ENCODE measurements at regions not wholly inside any gene's neighbourhood (a gene's known extent, or its start where the extent isn't known, plus 50 kb on each side); places are given as distances from the start of the nearest gene placed in this dataset.

DNA sequence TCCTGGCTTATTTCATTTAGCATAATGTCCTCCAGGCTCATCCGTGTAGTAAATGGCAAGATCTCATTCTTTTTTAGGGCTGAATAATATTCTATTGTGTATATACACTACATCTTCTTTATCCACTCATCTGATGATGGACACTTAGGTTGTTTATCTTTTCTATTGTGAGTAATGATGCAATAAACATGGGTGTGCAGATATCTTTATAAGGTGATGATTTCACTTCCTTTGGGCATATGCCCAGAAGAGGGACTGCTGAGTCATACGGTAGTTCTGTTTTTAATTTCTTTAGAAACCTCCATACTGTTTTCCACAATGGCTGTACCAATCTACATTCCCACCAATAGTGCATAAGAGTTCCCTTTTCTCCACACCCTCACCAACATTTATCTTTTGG, 317.6 kb upstream of the CNKSR2 start:
- DNase-seq = no peak

DNA sequence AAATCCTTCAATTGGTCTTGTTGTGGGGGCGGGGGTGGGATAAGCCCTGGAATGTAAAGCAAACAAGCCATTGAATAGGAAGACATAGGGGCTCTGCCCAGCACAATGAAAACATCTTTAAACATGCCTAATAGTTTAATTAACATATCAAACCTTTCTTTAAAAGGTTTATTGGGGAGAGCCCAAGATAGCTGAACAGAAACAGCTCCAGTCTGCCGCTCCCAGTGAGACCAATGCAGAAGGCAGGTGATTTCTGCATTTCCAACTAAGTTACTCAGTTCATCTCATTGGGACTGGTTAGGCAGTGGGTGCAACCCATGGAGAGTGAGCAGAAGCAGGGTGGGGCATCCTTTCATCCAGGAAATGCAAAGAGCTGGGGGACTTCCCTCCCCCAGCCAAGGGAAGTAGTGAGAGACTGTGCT, 327.2 kb upstream of the CNKSR2 start:
- DNase-seq = no peak

DNA sequence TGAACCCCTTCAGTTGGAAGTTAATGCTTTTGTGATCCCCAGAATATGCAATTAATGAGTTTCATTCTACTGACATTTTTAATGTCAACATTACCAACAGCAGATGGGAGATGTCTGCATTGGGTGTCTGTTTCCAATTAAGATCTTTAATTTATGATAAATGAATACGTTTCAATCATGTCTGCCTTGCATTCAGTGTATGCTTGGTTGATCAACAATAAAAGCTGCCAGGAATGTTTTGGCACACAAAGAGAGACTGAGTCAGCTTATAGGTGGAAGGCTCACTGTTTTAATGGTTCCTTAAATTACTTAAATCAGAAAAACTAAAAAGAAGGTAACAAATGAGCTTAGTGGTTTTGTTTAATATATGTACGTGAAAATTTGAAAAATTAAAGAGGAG, 359.9 kb upstream of the CNKSR2 start:
- no peak for DNase-seq

- DNase-seq = no peak
These were observed 369.4 kb upstream of the CNKSR2 start for GRCh38 chrX:21004835-21005234.

DNA sequence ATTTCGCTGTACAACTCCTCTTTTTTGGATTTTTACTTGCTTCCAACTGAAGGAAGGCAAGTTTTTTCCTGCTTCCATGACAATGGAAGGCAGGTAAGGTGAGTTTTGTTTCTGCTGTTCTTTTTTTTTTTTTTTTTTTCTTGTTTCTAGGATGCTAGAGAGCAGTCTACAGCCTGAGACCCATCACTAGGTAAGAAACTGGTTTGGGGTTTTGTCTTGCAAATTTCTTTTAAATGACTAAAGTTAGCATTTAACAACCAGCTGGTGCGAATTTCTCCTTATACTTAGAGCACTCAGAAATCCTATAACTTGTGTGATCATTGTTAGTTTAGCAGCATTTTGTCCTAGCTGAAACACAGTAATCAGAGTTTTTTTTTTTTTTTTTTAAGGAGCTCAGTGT, 378.4 kb upstream of the CNKSR2 start:
- DNase-seq = no peak

DNA sequence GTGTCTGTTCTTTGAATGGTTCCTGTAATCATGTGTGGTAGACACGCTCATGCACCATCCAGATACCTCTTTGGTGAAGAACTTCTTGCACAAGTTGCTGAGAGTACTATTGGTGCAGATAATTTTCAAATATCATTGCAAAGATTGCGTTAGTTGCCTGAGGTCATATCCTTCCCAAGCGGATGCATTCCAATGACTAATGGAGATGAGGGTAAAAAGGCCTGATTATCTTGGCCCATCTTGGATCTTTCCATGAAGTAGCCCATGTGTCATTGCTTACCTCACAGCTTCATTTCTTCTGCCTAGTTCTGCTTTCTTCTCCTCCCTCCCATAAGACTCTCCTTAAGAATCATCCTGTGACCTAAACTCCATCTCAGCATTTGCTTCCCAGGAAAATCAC, 384.9 kb upstream of the CNKSR2 start:
- no peak for DNase-seq

DNA sequence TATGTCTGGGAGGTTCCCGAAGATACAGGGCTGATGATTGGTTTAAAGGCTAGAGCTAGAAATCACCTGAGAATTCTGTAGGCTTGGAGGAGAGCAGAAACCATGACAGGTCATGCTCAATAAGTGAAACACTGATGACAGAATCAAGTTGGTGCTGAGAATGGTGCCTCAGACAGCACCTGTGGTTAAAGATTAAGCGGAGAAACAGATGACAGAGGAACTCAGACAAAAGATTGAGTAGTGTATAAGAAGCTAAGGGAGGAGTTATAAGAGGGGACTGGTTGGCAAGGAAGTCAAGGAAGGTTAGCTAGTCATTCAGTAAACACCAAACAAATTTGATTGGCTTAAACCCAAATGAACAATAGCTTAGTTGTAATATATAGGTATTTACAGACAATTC, 385.4 kb upstream of the CNKSR2 start:
- DNase-seq = no peak

- no peak for DNase-seq
These were observed 386.1 kb upstream of the CNKSR2 start for GRCh38 chrX:20988118-20988517.

- DNase-seq = no peak
These were observed 393.8 kb upstream of the CNKSR2 start for GRCh38 chrX:20980426-20980825.

DNA sequence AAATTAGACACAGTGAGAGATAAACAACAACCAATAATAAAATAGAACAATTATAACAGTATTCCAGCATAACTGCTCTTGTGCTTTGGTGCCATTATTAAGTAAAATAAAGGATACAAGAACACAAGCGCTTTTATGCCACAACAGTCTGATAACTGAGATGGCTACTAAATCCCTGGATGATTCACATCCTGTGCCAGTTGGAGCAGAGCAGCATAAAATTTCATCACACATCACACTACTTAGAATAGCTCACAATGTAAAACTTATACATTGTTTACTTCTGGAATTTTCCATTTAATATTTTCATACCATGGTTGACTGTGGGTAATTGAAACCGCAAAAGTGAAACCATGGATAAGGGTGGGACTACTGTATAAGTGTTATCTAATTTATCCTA, 399.9 kb upstream of the CNKSR2 start:
- no peak for DNase-seq

- DNase-seq = no peak
These were observed 401.2 kb upstream of the CNKSR2 start for GRCh38 chrX:20973038-20973437.

- no peak for DNase-seq
These were observed 403.0 kb upstream of the CNKSR2 start for GRCh38 chrX:20971250-20971649.

- no peak for DNase-seq
These were observed 404.7 kb upstream of the CNKSR2 start for GRCh38 chrX:20969565-20969964.

DNA sequence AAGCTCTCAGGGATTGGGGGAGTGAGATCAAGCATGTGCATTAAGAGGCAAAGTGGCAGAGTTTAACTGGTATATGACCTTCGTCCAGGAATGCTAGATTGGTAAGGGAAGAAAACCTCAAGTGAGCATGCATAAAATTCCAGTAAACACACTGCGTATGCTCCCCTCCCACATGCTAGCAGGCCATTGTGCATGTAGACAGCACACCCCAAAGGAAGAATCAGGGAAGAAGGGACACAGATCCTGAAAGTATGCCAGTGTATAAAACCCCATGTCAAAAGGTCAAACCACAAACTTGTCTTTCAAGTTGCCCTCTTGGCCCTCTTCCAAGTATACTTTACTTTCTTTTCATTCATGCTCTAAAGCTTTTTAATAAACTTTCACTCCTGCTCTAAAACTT, 405.2 kb upstream of the CNKSR2 start:
- no peak for DNase-seq

GRCh38 chrX:20967725-20968124, 406.5 kb upstream of the CNKSR2 start:
- DNase-seq = no peak

DNA sequence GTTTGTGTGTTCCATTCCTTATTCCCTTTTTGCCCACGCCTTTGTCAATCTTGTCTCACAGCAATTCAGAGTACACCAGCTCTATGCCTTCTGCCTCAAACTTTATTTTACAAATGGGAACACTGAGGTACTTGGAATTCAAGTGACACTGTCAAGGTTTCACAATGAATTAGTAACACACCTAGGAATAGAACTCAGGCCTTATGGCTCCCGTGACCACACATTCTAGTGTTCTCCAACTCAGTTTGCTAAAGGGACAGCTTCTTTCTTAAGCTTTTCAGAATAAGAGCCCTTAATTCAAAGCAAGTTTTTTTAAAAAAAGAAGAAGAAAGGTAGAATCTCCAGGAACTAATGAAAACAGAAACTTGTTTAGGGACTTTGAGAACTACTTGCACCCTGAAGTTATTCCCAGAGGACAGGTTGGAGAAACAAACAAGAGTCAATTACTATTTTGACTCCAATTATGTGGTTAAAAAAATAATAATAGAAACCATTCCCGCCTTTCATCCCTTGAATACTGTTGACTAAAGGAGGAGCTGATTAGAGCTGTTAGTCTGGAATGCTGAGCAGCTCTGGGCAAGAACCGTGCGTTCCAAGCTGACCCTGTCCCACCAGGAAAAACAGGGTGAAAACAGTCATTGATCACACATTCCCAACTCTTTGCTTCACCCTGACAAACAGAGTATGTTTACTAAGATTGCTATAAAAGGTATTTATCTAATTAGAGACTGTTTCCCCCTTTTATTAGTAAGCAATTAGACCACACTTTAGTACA, 408.8 kb upstream of the CNKSR2 start:
- DNase-seq = no peak

DNA sequence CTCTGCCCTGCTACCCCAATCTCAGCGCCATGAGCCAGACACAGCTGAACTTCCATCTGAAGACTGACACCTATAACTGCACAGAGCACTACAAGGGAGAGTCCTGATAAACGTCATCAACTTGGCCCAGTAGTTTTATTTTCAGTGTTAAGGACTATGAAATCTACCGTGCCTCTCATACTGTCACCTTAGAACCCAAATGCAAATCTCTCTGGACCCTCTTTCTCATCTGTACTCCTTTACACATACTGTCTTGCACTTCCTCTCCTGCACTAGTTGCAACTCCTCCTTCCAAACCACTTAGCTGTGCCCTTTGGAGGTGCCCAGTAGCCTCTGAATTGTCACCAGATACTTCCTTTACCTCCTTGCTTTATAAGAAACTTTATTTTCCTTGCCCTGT, 420.2 kb upstream of the CNKSR2 start:
- no peak for DNase-seq

DNA sequence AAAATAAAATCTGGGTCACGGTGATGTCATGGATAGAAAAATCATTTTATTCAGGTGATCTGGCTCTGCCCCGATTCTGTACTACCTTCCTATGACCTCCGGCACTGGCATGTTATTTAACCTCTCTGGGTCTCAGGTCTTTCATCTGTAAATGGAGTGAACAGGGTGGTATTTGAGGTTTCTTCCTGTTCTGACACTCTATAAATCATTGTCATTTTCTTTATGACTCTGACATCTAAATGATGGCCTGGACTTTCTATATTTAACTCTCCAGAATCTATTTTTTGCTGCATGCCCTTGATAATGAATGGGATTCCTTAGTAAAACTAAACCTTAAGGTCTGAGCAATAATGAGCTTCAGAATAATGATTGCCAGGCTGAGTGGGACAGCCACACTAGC, 422.0 kb upstream of the CNKSR2 start:
- DNase-seq = no peak

- DNase-seq = no peak
These were observed 423.0 kb upstream of the CNKSR2 start for GRCh38 chrX:20951016-20951810.

- DNase-seq = no peak
These were observed 426.8 kb upstream of the CNKSR2 start for GRCh38 chrX:20947411-20947912.

DNA sequence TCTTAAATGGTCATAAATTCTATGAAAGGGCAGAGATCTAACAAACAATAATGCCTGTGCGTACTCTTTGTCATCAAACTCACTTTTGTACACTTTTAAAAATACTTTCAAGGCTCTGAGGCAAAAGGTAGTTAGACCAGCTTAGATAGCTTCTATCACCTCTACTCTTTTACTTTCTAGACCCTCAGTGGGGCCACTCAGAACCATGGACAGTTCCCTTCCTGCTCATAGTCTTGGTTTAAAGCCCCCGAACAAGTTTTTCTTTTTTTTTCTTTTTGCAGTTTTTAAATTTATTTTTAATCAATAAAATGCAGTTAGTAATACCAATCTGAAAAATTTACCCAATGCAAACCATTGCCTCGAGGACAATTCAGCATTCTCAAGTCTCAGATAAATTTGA, 460.5 kb upstream of the CNKSR2 start:
- no peak for DNase-seq

- DNase-seq = no peak
These were observed 467.6 kb upstream of the CNKSR2 start for GRCh38 chrX:20906571-20906970.

- no peak for DNase-seq
These were observed 489.7 kb upstream of the CNKSR2 start for GRCh38 chrX:20884565-20884964.

DNA sequence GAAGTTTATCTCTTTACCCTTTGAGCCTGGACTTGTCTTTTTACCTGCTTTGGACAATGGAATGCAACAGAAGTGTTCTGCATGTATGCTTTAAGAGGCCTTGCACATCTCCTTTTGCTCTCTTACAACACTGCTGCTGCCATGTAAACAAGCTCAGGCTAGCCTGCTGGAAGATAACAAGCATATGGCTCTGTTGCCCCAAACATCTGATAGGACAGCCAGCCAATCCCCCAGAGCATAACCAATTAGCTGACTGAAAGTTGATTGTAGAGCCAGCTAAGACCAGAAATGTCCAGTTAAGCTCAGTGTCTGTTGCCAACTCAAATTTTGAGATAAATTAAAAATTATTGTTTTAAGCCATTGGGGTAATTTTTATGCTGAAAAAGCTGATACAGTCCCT, 510.6 kb upstream of the CNKSR2 start:
- DNase-seq = no peak
